Activated B cell treated with CpG ODN at 0.5 μM for 24 hours (primary cell): ENCODE measurements at regions not wholly inside any gene's neighbourhood (a gene's known extent, or its start where the extent isn't known, plus 50 kb on each side); places are given as distances from the start of the nearest gene placed in this dataset.

Experiments used
- ATAC-seq: fragments of 200-7000 bp; cut with Tn5 transposase; one replicate; pipeline ENCODE4 v1.10.0; 2021; ENCODE audit warnings: low read depth, mild to moderate bottlenecking, moderate library complexity
- CTCF ChIA-PET: fragments of 350-600 bp; sonication (Branson Sonifier 250); formaldehyde crosslinking; loops from one replicate; lab custom pipeline; 2021; ENCODE audit warnings: antibody characterized with exemption; lab: Charles Lee
- POLR2A ChIA-PET: fragments of 350-600 bp; sonication (Branson Sonifier 250); formaldehyde crosslinking; loops from one replicate; lab custom pipeline; 2021; ENCODE audit warnings: antibody characterized with exemption; lab: Charles Lee
- DNase-seq: peaks from one replicate; pipeline ENCODE4 v3.0.0; 2022
- H3K27ac Mint-ChIP-seq: one replicate; pipeline ENCODE4 v1.8.0; 2020; ENCODE audit warnings: mixed read lengths
- H3K27me3 Mint-ChIP-seq: one replicate; pipeline ENCODE4 v1.8.0; 2021; ENCODE audit warnings: mixed read lengths
- H3K36me3 Mint-ChIP-seq: one replicate; pipeline ENCODE4 v1.8.0; 2021; ENCODE audit warnings: low read depth, mixed read lengths
- H3K4me1 Mint-ChIP-seq: one replicate; pipeline ENCODE4 v1.8.0; 2021; ENCODE audit warnings: mixed read lengths
- H3K4me3 Mint-ChIP-seq: one replicate; pipeline ENCODE4 v1.8.0; 2020; ENCODE audit warnings: mild to moderate bottlenecking, mixed read lengths
- H3K9me3 Mint-ChIP-seq: one replicate; pipeline ENCODE4 v1.8.0; 2020; ENCODE audit warnings: mixed read lengths
- CTCF ChIP-seq: fragments of 200-600 bp; IDR thresholded peaks from one replicate; pipeline ENCODE4 v1.8.0; 2022; ENCODE audit warnings: antibody characterized with exemption, mild to moderate bottlenecking
- intact Hi-C: fragments of 100-400 bp; cut with micrococcal nuclease; formaldehyde crosslinking; loops from one replicate; pipeline ENCODE4 v1.15.1; 2024

- Mint-ChIP-seq H3K4me3 (no peak overlapping the region), H3K4me1 (peaks cover 2% of the 10 kb centered on the region)
- CTCF ChIA-PET, result no interaction called here
Measured at GRCh38 chr3:152172460-152172859, 96.3 kb upstream of the MBNL1 start.

GRCh38 chr3:152173627-152174026, 95.1 kb upstream of the MBNL1 start:
- Mint-ChIP-seq H3K4me1 (peaks cover 8% of the 10 kb centered on the region), H3K36me3 (peaks cover 11% of the 10 kb centered on the region), H3K4me3 (no peak overlapping the region), H3K27me3 (no peaks in the 10 kb centered on the region), H3K9me3 (peaks cover 4% of the 10 kb centered on the region), H3K27ac (no peak overlapping the region)
- DNase-seq, result no peak
- ChIA-PET POLR2A (no interaction called here), CTCF (no interaction called here)
- TF ChIP-seq CTCF, result no peak
- no peak for ATAC-seq
- intact Hi-C loops, result loop anchor here (5.0 kb wide), 1 partner anchor 96 kb away; no protein-coding TSS in a partner anchor

More at GRCh38 chr3:152172460-152172859, 96.3 kb upstream of the MBNL1 start:
- intact Hi-C loops, result loop anchor here (5.0 kb wide), 1 partner anchor 95 kb away; no protein-coding TSS in a partner anchor
- Mint-ChIP-seq H3K27ac (no peak overlapping the region), H3K9me3 (peaks cover 4% of the 10 kb centered on the region), H3K36me3 (peaks cover 11% of the 10 kb centered on the region), H3K27me3 (no peaks in the 10 kb centered on the region)
- DNase-seq (no peak), ATAC-seq (no peak)
- no peak for TF ChIP-seq CTCF
- POLR2A ChIA-PET, result no interaction called here

DNA sequence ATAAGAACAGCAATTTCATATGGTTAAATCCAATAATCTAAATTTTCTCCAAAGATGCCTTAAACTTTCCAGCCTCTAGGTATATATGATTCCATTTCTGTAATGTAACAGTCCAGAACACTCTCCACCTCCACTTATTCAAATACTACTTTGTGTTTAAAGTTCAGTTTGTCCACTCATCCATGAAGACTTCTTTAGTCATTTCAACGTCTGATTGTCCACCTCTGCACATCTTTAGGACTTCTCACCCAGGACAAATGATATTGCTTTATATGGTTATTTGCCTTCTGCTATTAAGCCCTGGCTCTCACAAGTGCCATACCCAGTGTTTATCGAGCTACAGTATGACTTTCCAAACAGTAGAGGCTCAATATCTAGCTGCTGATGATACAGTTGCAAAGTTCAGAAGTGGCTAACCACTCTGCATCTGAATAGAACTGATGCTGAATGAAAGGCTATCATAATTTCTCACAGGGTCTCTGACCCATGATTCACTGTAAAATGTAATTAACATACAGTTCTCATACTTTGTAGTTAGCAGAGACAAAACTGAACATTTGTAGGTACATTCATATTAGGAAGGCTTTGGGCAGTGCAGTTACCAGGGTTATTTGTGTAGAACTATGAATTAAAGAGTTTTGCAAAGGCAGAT, 93.7 kb upstream of the MBNL1 start:
- no peak overlapping the region for H3K27ac Mint-ChIP-seq
- H3K4me1 Mint-ChIP-seq, result peaks cover 8% of the 10 kb centered on the region
- intact Hi-C loops, result loop anchor here (5.0 kb wide), 1 partner anchor 98 kb away; no protein-coding TSS in a partner anchor
- no peak for TF ChIP-seq CTCF
- peaks cover 4% of the 10 kb centered on the region for H3K9me3 Mint-ChIP-seq
- POLR2A ChIA-PET, result no interaction called here
- CTCF ChIA-PET, result no interaction called here
- H3K27me3 Mint-ChIP-seq, result no peaks in the 10 kb centered on the region
- H3K36me3 Mint-ChIP-seq, result peaks cover 10% of the 10 kb centered on the region
- DNase-seq, result no peak
- H3K4me3 Mint-ChIP-seq, result no peak overlapping the region
- no peak for ATAC-seq

DNA sequence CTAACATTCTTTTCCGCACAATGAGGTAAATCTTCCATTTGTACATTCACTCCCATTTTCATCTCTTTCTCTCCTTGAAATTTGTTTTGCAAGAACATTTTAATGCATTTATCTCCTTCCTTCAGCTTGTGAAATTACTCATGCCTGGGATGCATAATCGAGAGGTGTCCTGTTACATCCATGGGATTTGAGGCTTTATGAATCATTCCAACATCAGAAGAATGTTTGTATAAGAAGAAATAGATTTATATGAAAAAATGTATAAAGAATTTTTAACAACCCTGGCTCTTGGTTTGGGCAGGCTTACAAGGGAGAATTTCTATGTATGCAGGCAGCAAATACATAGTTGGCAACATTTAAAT, 93.2 kb upstream of the MBNL1 start:
- H3K4me3 Mint-ChIP-seq, result no peak overlapping the region
- ChIA-PET CTCF (no interaction called here), POLR2A (no interaction called here)
- no peak overlapping the region for H3K27ac Mint-ChIP-seq
- intact Hi-C loops, result no loop called here
- peaks cover 8% of the 10 kb centered on the region for H3K4me1 Mint-ChIP-seq
- H3K27me3 Mint-ChIP-seq, result no peaks in the 10 kb centered on the region
- peaks cover 4% of the 10 kb centered on the region for H3K9me3 Mint-ChIP-seq
- no peak for TF ChIP-seq CTCF
- DNase-seq (no peak), ATAC-seq (no peak)
- H3K36me3 Mint-ChIP-seq, result peaks cover 10% of the 10 kb centered on the region

- POLR2A ChIA-PET, result no interaction called here
- no peak for ATAC-seq
- H3K27ac Mint-ChIP-seq, result no peak overlapping the region
- no peaks in the 10 kb centered on the region for H3K27me3 Mint-ChIP-seq
- H3K36me3 Mint-ChIP-seq, result peaks cover 8% of the 10 kb centered on the region
- H3K4me3 Mint-ChIP-seq, result no peak overlapping the region
- H3K4me1 Mint-ChIP-seq, result peaks cover 8% of the 10 kb centered on the region
- CTCF ChIA-PET, result interaction anchor here (1.1 kb wide), 1 partner anchor 104 kb away, joined by 4 read pairs; no protein-coding TSS in a partner anchor
- no peak for TF ChIP-seq CTCF
- intact Hi-C loops, result no loop called here
- DNase-seq, result no peak
- peaks cover 2% of the 10 kb centered on the region for H3K9me3 Mint-ChIP-seq
Measured at GRCh38 chr3:152176241-152176640, 92.5 kb upstream of the MBNL1 start.
